ENCODE measurements at regions not wholly inside any gene's neighbourhood (a gene's known extent, or its start where the extent isn't known, plus 50 kb on each side); places are given as distances from the start of the nearest gene placed in this dataset.

GRCh38 chr22:48902983-48903650 lies 924.6 kb downstream of the BRD1 start:
- H3K27ac Mint-ChIP-seq, result no peak overlapping the region
- peaks cover 6 to 66% (median 51%) of the 10 kb centered on the region in 5 donors for H3K27me3 Mint-ChIP-seq
- no peaks in the 10 kb centered on the region for H3K36me3 Mint-ChIP-seq
- no peaks in the 10 kb centered on the region for H3K9me3 Mint-ChIP-seq
- DNase-seq (no peak), ATAC-seq (no peak)
- H3K4me1 Mint-ChIP-seq, result no peaks in the 10 kb centered on the region
- H3K4me3 Mint-ChIP-seq, result no peak overlapping the region
- POLR2A ChIA-PET, result no interaction called here

GRCh38 chr22:48902001-48902869 lies 925.4 kb downstream of the BRD1 start:
- POLR2A ChIA-PET, result no interaction called here
- no peak overlapping the region for H3K4me3 Mint-ChIP-seq
- no peaks in the 10 kb centered on the region for H3K36me3 Mint-ChIP-seq
- no peaks in the 10 kb centered on the region for H3K9me3 Mint-ChIP-seq
- no peaks in the 10 kb centered on the region for H3K4me1 Mint-ChIP-seq
- no peak for DNase-seq
- H3K27me3 Mint-ChIP-seq, result peaks cover 6 to 58% (median 45%) of the 10 kb centered on the region in 5 donors
- no peak for ATAC-seq
- no peak overlapping the region for H3K27ac Mint-ChIP-seq

- DNase-seq, result no peak
- POLR2A ChIA-PET, result no interaction called here
Measured at GRCh38 chr22:48901324-48901723, 926.3 kb downstream of the BRD1 start.

GRCh38 chr22:48900626-48901025 lies 927.0 kb downstream of the BRD1 start:
- no peak overlapping the region for H3K4me3 Mint-ChIP-seq
- POLR2A ChIA-PET, result no interaction called here
- H3K36me3 Mint-ChIP-seq, result no peaks in the 10 kb centered on the region

More at GRCh38 chr22:48901324-48901723, 926.3 kb downstream of the BRD1 start:
- Mint-ChIP-seq H3K9me3 (no peaks in the 10 kb centered on the region), H3K27me3 (peaks cover 1 to 48% (median 39%) of the 10 kb centered on the region in 5 donors), H3K4me1 (no peaks in the 10 kb centered on the region), H3K4me3 (no peak overlapping the region), H3K27ac (no peak overlapping the region), H3K36me3 (no peaks in the 10 kb centered on the region)
- ATAC-seq, result no peak

GRCh38 chr22:48900327-48900597 lies 927.4 kb downstream of the BRD1 start:
- peaks cover 0 to 38% (median 38%) of the 10 kb centered on the region in 5 donors for H3K27me3 Mint-ChIP-seq
- no peaks in the 10 kb centered on the region for H3K9me3 Mint-ChIP-seq
- ATAC-seq, result no peak
- no peaks in the 10 kb centered on the region for H3K4me1 Mint-ChIP-seq
- peak in 1 of 10 donors; percentile 3 for DNase-seq
- H3K27ac Mint-ChIP-seq, result no peak overlapping the region
- POLR2A ChIA-PET, result no interaction called here
- H3K4me3 Mint-ChIP-seq, result no peak overlapping the region
- no peaks in the 10 kb centered on the region for H3K36me3 Mint-ChIP-seq

More at GRCh38 chr22:48900626-48901025, 927.0 kb downstream of the BRD1 start:
- DNase-seq (no peak), ATAC-seq (no peak)
- Mint-ChIP-seq H3K27me3 (peaks cover 0 to 41% (median 38%) of the 10 kb centered on the region in 5 donors), H3K27ac (no peak overlapping the region), H3K4me1 (no peaks in the 10 kb centered on the region), H3K9me3 (no peaks in the 10 kb centered on the region)

GRCh38 chr22:48899523-48900326 lies 927.9 kb downstream of the BRD1 start:
- POLR2A ChIA-PET, result no interaction called here
- Mint-ChIP-seq H3K27me3 (peaks cover 0 to 39% (median 33%) of the 10 kb centered on the region in 5 donors), H3K27ac (no peak overlapping the region), H3K4me3 (no peak overlapping the region), H3K4me1 (no peaks in the 10 kb centered on the region), H3K9me3 (no peaks in the 10 kb centered on the region), H3K36me3 (no peaks in the 10 kb centered on the region)
- DNase-seq (peak in 1 of 10 donors; percentile 5), ATAC-seq (no peak)

GRCh38 chr22:48898524-48899250 lies 929.0 kb downstream of the BRD1 start:
- DNase-seq, result peak in 1 of 10 donors; percentile 7
- POLR2A ChIA-PET, result no interaction called here
- no peaks in the 10 kb centered on the region for H3K4me1 Mint-ChIP-seq
- no peaks in the 10 kb centered on the region for H3K9me3 Mint-ChIP-seq
- H3K27me3 Mint-ChIP-seq, result peaks cover 0 to 37% (median 30%) of the 10 kb centered on the region in 5 donors
- H3K36me3 Mint-ChIP-seq, result no peaks in the 10 kb centered on the region
- no peak overlapping the region for H3K27ac Mint-ChIP-seq
- no peak for ATAC-seq
- no peak overlapping the region for H3K4me3 Mint-ChIP-seq

- no peaks in the 10 kb centered on the region for H3K36me3 Mint-ChIP-seq
- H3K27me3 Mint-ChIP-seq, result peaks cover 0 to 35% (median 31%) of the 10 kb centered on the region in 5 donors
- H3K27ac Mint-ChIP-seq, result no peak overlapping the region
- ATAC-seq (no peak), DNase-seq (peak in 1 of 10 donors; percentile 11)
- H3K4me3 Mint-ChIP-seq, result no peak overlapping the region
- POLR2A ChIA-PET, result no interaction called here
- no peaks in the 10 kb centered on the region for H3K4me1 Mint-ChIP-seq
- H3K9me3 Mint-ChIP-seq, result no peaks in the 10 kb centered on the region
Measured at GRCh38 chr22:48897645-48898370, 929.9 kb downstream of the BRD1 start.

- no peaks in the 10 kb centered on the region for H3K36me3 Mint-ChIP-seq
- no peak overlapping the region for H3K27ac Mint-ChIP-seq
- peaks cover 0 to 37% (median 35%) of the 10 kb centered on the region in 5 donors for H3K27me3 Mint-ChIP-seq
- ATAC-seq, result no peak
- peak in 1 of 10 donors; percentile 11 for DNase-seq
- H3K4me1 Mint-ChIP-seq, result no peaks in the 10 kb centered on the region
- H3K9me3 Mint-ChIP-seq, result no peaks in the 10 kb centered on the region
- H3K4me3 Mint-ChIP-seq, result no peak overlapping the region
- POLR2A ChIA-PET, result no interaction called here
Measured at GRCh38 chr22:48896766-48897644, 930.7 kb downstream of the BRD1 start.

GRCh38 chr22:48895831-48896765 lies 931.6 kb downstream of the BRD1 start:
- peak in 1 of 10 donors; percentile 3 for DNase-seq
- H3K27ac Mint-ChIP-seq, result no peak overlapping the region
- H3K27me3 Mint-ChIP-seq, result peaks cover 0 to 34% (median 31%) of the 10 kb centered on the region in 5 donors
- no peak for ATAC-seq
- POLR2A ChIA-PET, result no interaction called here
- no peaks in the 10 kb centered on the region for H3K4me1 Mint-ChIP-seq
- H3K9me3 Mint-ChIP-seq, result no peaks in the 10 kb centered on the region
- no peaks in the 10 kb centered on the region for H3K36me3 Mint-ChIP-seq
- H3K4me3 Mint-ChIP-seq, result no peak overlapping the region

Measured in naive thymus-derived CD8-positive, alpha-beta T cell (primary cell).